ENCODE measurements at regions not wholly inside any gene's neighbourhood (a gene's known extent, or its start where the extent isn't known, plus 50 kb on each side); places are given as distances from the start of the nearest gene placed in this dataset.

DNA sequence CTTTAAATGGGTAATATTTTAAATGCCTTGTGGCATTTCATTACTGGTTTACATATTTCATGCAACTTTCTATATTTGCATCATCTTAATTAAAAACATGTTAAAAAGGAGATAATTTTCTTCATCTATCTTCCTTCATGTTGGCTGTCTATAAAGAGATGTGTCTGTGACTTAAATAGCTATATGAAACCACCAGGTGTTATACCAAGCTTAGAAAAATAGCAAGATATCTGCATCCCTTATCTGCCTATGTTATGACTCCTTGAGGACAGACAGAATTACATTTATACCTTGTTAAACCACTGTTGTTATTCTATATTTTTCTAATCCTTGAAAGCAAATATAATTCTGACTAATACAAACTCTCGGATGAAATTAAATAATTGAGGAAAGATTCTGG, 763.8 kb upstream of the GALNTL6 start:
- no peak for DNase-seq (ENCODE audit: low read depth)
- TF ChIP-seq, protein P1, sequence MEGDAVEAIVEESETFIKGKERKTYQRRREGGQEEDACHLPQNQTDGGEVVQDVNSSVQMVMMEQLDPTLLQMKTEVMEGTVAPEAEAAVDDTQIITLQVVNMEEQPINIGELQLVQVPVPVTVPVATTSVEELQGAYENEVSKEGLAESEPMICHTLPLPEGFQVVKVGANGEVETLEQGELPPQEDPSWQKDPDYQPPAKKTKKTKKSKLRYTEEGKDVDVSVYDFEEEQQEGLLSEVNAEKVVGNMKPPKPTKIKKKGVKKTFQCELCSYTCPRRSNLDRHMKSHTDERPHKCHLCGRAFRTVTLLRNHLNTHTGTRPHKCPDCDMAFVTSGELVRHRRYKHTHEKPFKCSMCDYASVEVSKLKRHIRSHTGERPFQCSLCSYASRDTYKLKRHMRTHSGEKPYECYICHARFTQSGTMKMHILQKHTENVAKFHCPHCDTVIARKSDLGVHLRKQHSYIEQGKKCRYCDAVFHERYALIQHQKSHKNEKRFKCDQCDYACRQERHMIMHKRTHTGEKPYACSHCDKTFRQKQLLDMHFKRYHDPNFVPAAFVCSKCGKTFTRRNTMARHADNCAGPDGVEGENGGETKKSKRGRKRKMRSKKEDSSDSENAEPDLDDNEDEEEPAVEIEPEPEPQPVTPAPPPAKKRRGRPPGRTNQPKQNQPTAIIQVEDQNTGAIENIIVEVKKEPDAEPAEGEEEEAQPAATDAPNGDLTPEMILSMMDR (IDR thresholded peaks at IDR 0.05; ENCODE audit: control insufficient read depth, extremely low read depth, insufficient read depth) = no peak
- no peak overlapping the region for H3K4me3 ChIP-seq (ENCODE audit: low read depth, low read length)

DNA sequence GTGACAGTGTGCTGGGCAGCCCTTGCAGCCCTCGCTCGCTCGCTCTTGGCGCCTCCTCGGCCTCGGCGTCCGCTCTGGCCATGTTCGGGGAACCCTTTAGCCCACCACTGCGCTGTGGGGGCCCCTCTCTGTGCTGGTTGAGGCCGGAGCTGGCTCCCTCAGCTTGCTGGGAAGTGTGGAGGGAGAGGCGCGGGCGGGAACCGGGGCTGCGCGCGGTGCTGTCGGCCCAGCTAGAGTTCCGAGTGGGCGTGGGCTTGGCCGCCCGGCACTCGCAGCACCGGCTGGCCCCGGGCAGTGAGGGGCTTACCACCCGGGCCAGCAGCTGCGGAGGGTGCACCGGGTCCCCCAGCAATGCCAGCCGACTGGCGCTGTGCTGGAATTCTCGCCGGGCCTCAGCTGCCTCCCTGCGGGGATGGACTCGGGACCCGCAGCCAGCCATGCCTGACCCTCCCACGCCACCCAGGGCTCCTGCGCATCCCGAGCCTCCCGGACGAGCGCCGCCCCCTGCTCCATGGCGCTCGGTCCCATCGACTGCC, 770.1 kb upstream of the GALNTL6 start:
- no peak for DNase-seq (ENCODE audit: low read depth)
- TF ChIP-seq, protein P1 (IDR thresholded peaks at IDR 0.05; ENCODE audit: control insufficient read depth, extremely low read depth, insufficient read depth) = no peak
- H3K4me3 ChIP-seq (ENCODE audit: low read depth, low read length) = no peak overlapping the region

DNA sequence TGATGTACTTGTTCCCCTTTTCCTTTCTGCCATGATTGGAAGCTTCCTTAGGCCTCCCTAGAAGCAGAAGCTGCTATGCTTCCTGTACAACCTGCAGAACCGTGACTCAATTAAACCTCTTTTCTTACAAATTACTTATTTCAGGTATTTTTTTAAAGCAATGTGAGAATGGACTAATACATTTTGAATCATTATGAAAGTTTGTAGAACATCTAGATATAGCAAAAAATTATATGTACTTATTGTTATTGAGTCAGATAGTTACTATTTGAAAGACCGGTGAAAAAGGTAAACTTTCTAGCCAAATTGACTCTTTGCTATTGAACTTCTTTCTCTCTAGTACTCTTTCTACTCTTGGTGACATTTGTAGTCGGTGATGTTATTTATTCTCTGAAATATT, 777.3 kb upstream of the GALNTL6 start:
- H3K4me3 ChIP-seq (ENCODE audit: low read depth, low read length) = no peak overlapping the region
- no peak for DNase-seq (ENCODE audit: low read depth)
- TF ChIP-seq, protein P1 (IDR thresholded peaks at IDR 0.05; ENCODE audit: control insufficient read depth, extremely low read depth, insufficient read depth) = no peak

DNA sequence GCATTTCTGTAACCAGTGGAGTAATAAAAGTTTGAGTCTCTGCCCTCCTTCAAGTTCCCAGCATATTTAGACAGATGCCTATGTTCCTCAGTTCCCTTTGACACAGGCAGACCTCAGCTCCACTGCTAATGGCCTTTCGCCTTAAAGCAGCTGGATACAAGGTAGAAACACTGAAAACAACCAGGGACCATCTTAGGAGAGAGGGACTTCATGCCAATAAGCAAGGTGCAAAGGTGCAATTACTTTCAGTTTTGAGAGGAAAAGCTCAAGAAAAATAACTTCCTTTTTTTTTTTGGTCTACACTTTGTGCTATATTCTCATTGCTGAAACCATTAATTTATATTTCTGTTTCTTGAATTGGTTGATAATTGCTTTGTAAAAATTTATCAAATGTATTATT, 781.9 kb upstream of the GALNTL6 start:
- DNase-seq (ENCODE audit: low read depth) = no peak
- no peak overlapping the region for H3K4me3 ChIP-seq (ENCODE audit: low read depth, low read length)
- TF ChIP-seq, protein P1 (IDR thresholded peaks at IDR 0.05; ENCODE audit: control insufficient read depth, extremely low read depth, insufficient read depth) = no peak

DNA sequence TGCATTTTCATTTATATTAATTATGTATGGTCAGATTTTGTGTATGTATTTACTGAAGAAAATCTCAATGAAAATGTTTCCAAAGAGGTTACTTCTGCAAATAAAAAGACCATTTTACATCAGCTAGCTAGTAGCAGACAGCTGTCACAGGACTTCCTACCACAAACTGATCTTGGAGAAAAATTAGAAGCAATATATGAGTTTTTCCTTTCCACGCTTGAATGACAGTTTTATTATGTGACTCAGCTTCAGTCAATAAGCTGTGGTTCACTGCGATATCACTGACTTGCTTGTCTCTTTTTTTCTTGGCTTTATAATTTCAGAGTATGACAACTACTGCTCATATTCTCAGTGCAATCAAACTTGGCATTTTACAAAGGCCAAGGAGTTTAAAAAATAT, 787.4 kb upstream of the GALNTL6 start:
- no peak for DNase-seq (ENCODE audit: low read depth)
- H3K4me3 ChIP-seq (ENCODE audit: low read depth, low read length) = no peak overlapping the region
- TF ChIP-seq, protein P1 (IDR thresholded peaks at IDR 0.05; ENCODE audit: control insufficient read depth, extremely low read depth, insufficient read depth) = no peak

DNA sequence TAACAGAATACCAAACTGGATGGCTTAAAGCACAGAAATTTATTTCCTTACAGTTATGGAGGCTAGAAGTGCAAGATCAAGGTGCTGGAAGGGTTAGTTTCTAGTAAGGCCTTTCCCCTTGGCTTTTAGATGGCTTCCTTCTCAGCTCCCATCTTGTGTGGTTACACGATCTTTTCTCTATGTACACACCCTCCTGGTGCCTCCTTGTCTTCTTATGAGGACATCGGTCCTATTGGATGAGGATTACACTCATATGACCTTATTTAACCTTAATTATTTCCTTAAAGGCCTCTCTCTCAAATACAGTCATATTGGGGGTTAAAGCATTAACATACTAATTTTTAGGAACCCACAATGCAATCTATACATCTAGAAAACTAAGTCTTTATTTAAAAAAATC, 787.9 kb upstream of the GALNTL6 start:
- TF ChIP-seq, protein P1 (IDR thresholded peaks at IDR 0.05; ENCODE audit: control insufficient read depth, extremely low read depth, insufficient read depth) = no peak
- DNase-seq (ENCODE audit: low read depth) = no peak
- no peak overlapping the region for H3K4me3 ChIP-seq (ENCODE audit: low read depth, low read length)

DNA sequence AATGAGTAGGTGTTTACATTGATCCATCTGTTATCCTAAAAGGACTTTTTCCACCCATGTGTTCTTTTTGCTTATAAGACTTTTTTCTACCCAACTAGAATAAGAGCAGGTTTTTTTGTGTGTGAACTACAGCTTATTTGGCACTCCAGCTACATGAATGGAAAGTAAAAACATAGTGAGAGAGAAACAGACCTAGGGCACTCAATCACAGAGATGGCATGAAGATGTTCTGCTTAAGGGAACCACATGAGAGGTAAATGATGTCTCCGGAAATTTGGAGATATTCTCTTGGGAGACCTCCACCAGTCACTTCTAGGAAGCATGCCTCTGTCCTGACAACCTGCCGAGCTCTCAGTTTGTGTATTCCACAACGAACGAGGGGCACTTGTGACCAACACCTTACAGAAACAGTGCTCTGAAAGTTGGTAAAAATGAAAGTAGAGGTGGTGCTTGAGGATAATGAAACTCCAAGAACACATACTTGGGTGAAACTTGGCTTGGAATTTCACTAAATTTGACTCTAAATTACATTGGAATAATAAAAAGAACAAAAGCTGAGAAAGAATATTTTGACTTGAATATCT, 788.4 kb upstream of the GALNTL6 start:
- no peak overlapping the region for H3K4me3 ChIP-seq (ENCODE audit: low read depth, low read length)
- DNase-seq (ENCODE audit: low read depth) = no peak
- TF ChIP-seq, protein P1 (IDR thresholded peaks at IDR 0.05; ENCODE audit: control insufficient read depth, extremely low read depth, insufficient read depth) = no peak

Data from LNCaP clone FGC (cell line).